Prostate gland (tissue), 2 donors: ENCODE measurements at regions not wholly inside any gene's neighbourhood (a gene's known extent, or its start where the extent isn't known, plus 50 kb on each side); places are given as distances from the start of the nearest gene placed in this dataset.

ENCODE experiments used
- CTCF ChIP-seq, 4 experiments: fragments of 200-600 bp in 2 of 4; fragments of 450-650 bp in 2 of 4; sonication (generic) in 2 of 4; IDR thresholded peaks; 1 replicate in 3 of 4; 2 replicates in 1 of 4; pipeline ENCODE4 v1.5.1; 2016 to 2019; ENCODE audit warnings: antibody characterized with exemption in 4 of 4, mild to moderate bottlenecking in 2 of 4, moderate library complexity in 2 of 4
- POLR2A ChIP-seq: fragments of 450-650 bp; IDR thresholded peaks from one replicate; pipeline ENCODE4 v1.6.1; 2016; ENCODE audit warnings: antibody characterized with exemption, mild to moderate bottlenecking

- TF ChIP-seq CTCF (IDR thresholded peaks at IDR 0.05) (no peak), POLR2A (no peak)
Observed at GRCh38 chr5:115054387-115054951, 115.2 kb downstream of the TRIM36 start.
